Retinal pigment epithelial cell (primary cell): ENCODE measurements at regions not wholly inside any gene's neighbourhood (a gene's known extent, or its start where the extent isn't known, plus 50 kb on each side); places are given as distances from the start of the nearest gene placed in this dataset.

Experiments used
- DNase-seq: peaks from one replicate; pipeline ENCODE4 v3.0.0-alpha.2; 2010; ENCODE audit warnings: low read depth
- H3K4me3 ChIP-seq: 2 replicates; pipeline ENCODE4 v1.5.1; 2011; ENCODE audit warnings: mild to moderate bottlenecking, low read length, control low read depth, moderate library complexity
- TF ChIP-seq, protein P1 (sequence below): conservative IDR thresholded peaks from 2 replicates; pipeline ENCODE4 v1.5.1; 2011; ENCODE audit warnings: low read depth, low read length, control low read depth, inconsistent platforms

DNA sequence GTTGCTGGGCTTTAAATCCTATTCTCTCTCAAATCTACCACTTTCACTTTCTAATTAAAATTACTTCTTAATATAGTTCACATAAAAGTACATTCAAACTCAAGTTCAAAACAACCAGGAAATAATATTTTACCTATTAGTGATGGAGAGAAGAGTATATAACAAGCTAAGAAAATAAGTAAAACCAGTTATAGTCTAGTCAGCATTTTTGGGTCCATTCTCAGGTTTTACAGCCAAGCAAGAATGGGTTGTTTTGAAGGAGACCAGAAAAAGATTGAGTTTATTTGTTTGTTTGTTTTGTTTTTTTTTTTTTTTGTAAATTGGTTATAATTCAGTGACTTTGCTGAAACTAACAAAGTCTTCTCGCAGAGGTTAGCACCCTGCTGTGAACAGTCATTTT, 106.3 kb upstream of the PTPRZ1 start:
- no peak for DNase-seq
- no peak overlapping the region for H3K4me3 ChIP-seq
- TF ChIP-seq, protein P1, sequence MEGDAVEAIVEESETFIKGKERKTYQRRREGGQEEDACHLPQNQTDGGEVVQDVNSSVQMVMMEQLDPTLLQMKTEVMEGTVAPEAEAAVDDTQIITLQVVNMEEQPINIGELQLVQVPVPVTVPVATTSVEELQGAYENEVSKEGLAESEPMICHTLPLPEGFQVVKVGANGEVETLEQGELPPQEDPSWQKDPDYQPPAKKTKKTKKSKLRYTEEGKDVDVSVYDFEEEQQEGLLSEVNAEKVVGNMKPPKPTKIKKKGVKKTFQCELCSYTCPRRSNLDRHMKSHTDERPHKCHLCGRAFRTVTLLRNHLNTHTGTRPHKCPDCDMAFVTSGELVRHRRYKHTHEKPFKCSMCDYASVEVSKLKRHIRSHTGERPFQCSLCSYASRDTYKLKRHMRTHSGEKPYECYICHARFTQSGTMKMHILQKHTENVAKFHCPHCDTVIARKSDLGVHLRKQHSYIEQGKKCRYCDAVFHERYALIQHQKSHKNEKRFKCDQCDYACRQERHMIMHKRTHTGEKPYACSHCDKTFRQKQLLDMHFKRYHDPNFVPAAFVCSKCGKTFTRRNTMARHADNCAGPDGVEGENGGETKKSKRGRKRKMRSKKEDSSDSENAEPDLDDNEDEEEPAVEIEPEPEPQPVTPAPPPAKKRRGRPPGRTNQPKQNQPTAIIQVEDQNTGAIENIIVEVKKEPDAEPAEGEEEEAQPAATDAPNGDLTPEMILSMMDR, result no peak

DNA sequence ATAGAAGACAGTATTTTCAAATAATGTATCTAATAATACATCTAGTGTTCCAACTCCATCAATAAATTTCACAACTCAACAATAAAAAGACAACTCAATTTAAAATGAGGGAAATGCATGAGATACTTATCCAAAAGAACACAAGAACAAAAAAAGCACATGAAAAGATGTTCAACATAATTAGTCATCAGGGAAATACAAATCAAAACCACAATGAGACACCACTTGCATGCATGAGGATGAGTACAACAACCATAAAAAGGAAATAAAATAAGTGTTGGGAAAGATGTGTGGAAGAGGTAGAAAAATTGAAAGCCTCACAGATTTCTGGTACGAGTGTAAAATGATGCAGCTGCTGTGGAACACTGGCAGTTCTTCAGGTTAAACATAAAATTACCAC, 111.6 kb upstream of the PTPRZ1 start:
- TF ChIP-seq, protein P1, result no peak
- no peak for DNase-seq
- H3K4me3 ChIP-seq, result no peak overlapping the region

DNA sequence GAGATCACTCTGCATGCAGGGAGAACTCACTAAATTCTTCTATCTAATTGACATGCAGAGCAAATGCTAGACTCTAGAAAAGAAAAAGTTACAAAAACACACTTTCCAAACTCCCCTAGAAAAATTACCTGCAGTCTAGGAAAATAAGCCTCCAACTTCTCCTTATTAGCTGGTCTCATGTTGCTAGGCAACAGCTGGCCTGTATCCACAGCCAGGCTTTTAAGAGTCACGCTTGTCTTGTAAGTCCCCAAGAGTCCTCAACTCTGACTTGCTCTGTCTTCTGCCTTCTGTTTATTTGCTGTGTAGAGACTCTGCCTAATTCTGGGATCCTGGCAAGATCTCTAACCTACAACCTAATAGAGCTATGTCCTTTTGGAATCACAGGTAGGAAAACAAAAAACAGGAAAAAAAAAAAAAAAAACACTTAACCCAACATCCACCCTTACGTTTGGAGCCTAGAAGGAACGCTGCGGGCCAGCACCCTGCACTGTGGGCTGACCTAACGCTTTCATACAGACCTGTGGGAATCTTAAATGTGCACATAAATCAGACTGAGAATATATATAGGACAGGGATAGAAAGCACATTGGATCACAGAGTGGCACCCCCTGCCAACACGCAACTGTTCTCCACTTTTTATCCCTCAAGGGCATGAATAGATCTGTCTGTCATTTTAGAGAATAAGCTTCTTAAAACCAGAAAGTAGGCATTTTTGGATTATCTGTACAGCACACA, 117.0 kb upstream of the PTPRZ1 start:
- H3K4me3 ChIP-seq, result no peak overlapping the region
- DNase-seq, result no peak
- TF ChIP-seq, protein P1, result no peak

DNA sequence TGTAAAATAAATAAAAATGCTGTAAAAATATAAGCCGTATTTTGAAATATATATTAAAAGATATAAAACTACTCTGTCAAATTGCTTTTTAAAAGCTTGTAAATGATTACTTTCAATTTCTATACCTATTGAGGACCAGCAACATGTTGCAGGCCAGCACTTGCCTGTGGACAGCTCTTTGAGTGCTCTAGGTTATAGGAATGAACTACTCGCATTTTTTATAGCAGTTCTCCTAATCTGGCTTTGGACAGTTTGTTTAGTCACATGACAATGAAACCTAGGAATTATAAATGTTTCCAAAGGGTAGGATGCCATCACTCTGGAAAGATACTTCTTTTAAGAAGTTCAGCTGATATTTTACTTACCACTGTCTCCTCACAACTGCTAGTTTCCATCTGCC, 117.7 kb upstream of the PTPRZ1 start:
- H3K4me3 ChIP-seq, result no peak overlapping the region
- TF ChIP-seq, protein P1, result no peak
- no peak for DNase-seq

DNA sequence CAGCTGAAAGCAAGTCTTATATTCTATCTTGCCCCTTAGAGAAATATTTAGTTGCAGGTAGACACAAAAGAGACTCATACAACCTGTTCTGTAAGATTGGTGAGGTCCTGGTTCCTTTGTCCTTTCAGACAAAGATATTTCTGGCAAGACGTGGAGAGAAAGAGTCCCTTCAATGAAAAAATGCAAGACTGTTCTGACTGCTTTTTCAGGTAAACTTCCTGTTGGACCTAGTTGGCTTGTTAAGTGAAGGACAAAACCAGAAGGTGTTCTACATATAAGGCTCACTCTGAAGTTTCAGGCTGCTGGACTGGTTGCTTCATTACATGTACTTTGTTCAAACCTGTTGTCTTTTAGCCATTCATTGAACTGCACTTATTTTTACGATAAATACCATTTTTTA, 119.0 kb upstream of the PTPRZ1 start:
- TF ChIP-seq, protein P1, result no peak

DNA sequence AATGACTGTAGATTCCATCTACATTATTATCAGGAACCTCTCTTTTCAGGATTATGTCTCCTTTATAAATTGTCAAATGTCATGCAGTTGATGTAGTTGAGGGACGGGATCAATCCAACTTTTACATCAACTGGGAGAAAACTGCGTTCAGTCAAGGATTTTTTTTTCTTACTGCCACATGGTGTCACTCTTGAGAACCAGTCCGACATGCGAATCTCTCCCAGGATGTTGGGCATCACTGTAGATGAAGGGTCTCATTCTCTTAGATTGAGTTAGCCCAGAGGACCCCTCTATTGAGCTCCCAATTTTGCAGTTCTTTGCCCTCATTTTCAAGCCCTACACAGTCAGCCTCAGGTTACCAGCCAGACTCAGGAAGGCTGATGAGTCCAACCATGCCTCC, 120.3 kb upstream of the PTPRZ1 start:
- TF ChIP-seq, protein P1, result peak; percentile 46
- no peak for DNase-seq

More for the DNA sequence above, 119.0 kb upstream of the PTPRZ1 start:
- DNase-seq, result no peak
- no peak overlapping the region for H3K4me3 ChIP-seq

DNA sequence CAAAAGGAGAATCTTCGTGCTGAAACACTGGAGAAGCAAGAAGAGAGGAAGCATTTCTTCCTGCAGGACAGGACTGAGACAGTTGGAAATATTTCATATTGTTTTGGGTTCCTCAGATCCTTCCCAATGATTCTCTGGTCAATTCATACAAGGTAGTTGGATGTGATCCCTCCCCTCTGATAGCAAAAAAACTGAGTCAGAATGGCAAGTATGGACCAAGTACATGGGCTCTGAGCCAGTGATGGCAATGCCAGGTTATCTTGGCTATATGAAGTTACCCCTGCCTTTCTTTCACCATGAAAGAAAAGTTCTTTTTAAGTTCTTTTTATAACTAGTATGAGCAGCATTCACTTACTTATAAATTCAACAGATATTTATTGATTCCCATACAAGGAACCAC, 124.4 kb upstream of the PTPRZ1 start:
- TF ChIP-seq, protein P1, result no peak
- DNase-seq, result no peak
- no peak overlapping the region for H3K4me3 ChIP-seq

More for the DNA sequence above, 120.3 kb upstream of the PTPRZ1 start:
- no peak overlapping the region for H3K4me3 ChIP-seq
